HG03457 (cell line): ENCODE measurements at regions not wholly inside any gene's neighbourhood (a gene's known extent, or its start where the extent isn't known, plus 50 kb on each side); places are given as distances from the start of the nearest gene placed in this dataset.

Experiments used
- ATAC-seq: cut with Tn5 transposase; IDR thresholded peaks from one replicate; pipeline ENCODE4 v1.9.1; 2021; ENCODE audit warnings: moderate number of reproducible peaks; ENCODE audit not compliant: unreplicated experiment

DNA sequence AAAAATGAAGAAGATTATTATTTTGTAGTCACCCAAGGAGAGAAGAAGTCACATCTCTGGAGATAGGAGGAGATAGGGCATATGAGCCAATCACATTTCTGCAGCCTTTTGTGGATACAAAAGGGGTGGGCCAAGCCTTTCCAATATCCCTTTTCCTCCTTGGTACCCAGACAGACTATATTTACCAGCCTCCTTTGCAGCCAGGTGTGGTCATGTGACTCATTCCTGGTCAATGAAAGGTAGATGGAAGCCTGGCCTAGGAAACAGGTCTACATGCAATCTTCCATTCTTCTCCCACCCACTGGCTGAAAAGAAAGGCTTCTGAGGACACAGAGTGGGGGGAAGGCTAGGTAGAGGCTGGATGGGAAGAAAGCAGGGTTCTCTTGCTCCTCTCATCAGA lies 58.1 kb upstream of the ERG start:
- ATAC-seq, result no peak

DNA sequence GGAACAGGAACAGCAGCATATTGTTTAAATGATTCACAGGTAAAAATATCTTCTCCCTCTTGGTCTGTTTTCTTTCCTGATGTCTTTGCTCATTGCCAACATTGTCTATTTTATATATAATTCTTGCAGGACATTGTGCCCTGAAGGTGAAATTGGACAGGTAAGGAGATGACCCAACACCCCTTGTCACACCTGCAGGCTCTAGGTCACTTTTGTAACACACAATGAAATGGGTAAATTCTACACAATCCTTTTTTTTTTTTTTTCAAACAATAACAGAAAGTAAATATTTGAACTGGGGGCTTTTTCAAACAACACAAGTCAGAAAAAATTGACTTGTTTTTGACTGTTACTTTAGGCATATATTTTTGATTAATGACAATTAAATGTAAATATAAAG lies 62.9 kb upstream of the ERG start:
- ATAC-seq, result no peak

DNA sequence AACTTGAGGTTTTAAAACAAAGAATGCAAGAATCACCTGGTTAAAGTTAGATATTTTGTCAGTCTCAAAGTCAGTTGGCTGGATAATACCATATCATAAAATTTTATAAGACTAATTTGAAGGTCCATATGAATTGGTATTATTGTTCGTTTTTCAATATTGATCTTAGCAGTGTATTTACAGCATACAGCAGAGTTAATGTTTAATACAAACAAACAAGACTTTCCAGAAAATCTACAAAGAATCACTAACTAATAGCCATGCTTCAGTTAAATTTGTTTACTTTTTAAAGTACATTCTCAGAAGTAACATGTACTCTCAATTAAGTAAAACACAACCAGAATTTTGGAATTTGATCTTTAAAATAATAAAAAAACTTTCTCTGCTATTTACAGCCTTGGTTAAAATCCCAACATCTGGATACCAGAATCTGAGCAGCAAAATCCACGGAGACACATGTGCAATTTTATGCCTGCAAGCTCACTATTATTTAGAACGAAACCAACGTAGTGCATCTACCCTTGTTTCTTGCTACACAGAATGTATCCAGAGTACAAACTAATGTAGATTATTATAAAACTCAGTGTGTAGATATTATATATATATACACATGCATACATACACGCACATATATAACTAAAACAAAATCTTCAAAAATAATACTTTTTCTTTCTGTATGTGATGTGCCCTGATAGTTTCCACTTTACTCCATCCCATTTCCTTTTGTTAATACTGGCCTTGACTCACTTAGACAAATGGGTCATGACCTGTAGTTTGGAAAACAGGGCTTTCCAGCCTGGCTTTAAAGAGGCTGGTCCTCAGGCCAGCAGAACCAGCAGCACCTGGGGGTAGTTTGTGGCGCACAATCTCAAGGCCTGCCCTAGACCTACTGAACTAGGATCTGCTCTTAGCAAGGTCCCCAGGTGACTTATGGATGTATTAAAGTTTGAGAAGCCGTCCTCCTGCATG lies 63.6 kb upstream of the ERG start:
- ATAC-seq, result no peak

DNA sequence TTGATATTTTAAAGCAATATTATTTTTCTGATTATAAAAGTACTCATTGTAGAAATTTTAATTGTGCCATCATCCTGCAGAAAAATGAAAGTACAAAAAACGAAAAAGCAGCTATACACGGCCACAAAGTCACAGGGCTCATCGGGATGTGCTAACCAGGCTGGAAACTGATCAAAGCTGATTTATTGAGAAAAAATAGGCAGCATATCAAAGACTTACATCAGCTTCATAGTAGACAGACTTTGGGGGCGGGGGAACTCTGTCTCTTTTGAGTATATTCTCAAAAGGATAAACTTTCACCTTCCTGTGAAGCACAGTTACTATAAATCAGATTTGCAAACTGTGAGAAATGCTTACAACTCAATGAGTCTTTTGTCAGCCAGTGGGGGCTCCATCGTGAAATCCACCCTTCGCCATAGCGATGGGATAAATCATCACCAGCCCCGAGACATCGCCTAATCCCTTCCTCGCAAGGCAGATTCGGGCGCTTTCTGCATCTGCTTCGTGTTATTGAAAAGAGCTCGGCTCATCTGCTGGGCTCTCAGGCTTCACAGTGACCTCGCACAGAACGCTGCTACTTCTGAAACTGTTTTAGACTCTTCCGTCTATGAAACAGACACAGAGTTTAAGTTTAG lies 69.2 kb upstream of the ERG start:
- no peak for ATAC-seq

DNA sequence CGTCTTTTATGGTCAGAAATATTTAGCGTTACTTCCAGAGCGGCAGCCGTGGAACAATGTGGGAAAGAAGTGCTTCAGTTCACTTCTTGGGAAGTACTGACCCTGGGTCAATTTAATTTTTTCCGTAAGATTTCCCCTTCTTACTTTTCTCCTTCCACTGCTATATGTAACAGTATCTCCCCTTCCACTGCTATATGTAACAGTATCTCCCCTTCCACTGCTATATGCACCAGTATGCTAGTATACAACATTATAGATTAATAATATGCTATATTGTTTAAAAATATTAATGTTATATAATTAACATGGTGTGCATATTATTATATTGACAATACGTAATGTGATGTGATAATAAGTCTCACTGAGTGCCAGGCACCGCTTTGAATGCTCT lies 69.7 kb upstream of the ERG start:
- no peak for ATAC-seq

DNA sequence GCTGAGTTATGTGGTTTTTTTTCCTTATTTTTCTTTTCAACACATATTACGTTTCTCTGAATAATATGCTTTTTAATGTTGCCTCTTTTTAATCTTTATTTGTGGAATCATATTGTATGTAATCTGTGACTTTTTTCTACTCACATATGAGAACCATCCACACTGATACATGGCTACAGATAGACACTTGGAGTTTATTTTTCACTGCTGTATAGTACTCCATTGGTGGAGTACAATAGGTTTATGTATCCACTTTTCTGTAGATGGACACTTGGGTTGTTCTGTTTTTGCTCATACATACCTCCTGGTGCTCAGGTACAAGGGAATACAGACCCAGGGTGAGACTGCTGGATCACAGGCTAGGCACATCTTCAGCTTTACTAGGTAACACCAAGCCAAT lies 71.5 kb upstream of the ERG start:
- no peak for ATAC-seq

DNA sequence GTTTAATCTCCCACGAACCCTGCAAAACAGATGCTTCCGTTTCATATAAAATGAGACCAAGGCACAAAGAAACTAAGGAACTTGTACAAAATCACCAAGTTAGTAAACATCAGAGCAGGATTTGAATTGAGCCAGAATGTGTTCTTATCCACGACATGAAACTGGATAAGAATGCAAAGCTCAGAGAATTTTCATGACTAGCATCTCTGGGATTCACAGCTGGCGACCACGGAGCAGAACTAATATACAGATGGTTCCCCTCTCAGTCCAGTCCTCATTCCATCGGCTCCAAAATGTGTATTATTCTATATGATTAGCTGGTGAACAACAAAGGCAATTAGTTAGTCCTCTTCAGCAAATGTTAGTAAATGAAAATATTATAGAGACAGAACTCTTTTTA lies 72.3 kb upstream of the ERG start:
- ATAC-seq, result no peak

DNA sequence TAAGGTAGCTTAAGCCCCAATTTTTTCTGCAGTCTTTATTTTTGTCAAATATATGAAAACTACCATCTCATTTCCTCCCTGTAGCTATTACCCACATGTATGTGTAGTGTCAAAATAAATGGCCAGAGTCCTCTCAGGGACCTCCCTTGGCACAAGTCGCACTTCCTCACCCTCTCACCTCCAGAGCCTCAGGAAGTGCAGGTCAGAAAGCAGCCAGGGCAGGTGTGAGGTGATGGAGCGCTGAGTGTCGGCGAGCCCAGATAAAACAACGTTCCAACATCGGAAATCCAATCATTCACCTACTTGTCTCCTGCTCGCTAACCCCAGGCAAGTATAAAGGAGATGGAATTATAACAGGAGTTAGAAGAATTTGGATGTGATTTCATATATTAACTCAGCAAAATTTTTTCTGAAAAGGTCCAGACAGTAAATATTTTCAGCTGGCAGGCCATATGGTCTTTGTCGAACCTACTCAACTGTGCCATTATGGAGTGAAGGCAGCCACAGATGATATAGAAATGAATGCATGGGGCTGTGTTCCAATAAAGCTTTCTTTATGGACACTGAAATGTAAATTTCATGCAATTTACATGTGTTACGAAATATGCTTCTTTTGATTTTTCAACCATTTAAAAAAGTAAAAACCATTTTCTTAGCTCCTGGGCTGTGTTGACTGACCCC lies 76.8 kb upstream of the ERG start:
- ATAC-seq, result no peak

DNA sequence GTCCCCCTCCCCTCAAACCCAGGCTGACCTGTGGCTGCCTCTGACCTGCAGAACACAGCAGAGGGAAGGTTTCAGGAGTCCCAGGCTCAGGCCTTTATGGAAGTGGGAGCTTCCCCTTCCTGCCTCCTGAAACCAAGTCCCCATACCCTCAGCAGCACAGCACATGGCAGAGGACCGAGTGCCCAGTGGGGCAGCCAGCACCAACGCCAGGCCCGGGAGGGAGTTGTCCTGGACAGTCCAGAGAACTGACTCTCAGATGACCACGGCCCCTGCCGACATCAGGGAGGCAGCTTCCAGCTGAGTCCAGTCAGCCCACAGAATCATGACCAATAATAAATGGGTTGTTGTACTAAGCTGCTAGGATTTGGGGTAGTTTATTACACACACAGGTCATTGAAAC lies 79.6 kb upstream of the ERG start:
- ATAC-seq, result no peak

DNA sequence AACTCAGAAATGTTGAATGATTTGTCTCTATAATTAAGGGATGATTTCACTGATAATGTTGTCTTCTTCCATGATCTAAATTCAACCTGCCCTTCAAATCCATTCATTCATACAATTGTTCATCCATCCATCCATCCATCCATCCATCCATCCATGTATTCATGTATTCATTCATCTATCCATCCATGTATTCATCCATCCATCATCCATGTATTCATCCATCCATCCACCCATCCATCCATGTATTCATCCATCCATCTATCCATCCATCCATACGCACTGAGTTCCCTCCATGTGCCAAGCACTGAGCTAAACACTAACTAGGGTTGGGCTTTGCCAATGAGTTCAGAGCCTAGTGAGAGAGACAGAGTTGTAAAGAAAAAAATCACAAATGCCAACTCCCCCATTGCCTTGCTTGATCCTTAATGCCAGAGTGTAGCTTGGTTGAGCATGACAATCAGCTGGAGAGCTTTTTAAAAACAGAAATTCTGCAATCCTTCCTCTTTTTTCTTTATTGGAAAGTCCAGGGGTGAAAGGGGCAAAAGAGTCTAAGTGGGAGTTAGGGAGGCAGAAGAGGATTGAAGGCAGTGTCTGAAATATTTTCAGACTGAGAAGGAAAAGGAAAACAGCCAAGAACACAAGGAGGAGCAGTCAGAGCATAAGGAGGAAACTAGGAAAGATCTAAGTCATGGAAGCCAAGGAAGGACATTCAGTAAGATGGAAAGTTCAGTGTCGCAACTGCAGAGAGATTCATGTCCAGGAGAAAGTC lies 92.4 kb upstream of the ERG start:
- no peak for ATAC-seq

DNA sequence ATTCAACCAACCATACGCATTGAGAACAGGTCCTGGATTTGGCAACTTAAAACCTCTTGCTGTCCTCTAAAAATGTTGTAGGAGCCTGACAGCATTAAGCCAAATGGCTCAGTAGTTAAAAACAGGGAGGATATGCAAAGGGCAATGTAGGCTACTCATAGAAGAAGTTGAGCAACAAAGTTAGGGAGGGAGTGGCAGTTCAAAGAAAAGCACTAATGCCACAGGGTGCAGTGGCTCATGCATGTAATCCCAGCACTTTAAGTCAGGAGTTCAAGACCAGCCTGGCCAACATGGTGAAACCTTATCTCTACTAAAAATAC lies 92.9 kb upstream of the ERG start:
- ATAC-seq, result no peak

DNA sequence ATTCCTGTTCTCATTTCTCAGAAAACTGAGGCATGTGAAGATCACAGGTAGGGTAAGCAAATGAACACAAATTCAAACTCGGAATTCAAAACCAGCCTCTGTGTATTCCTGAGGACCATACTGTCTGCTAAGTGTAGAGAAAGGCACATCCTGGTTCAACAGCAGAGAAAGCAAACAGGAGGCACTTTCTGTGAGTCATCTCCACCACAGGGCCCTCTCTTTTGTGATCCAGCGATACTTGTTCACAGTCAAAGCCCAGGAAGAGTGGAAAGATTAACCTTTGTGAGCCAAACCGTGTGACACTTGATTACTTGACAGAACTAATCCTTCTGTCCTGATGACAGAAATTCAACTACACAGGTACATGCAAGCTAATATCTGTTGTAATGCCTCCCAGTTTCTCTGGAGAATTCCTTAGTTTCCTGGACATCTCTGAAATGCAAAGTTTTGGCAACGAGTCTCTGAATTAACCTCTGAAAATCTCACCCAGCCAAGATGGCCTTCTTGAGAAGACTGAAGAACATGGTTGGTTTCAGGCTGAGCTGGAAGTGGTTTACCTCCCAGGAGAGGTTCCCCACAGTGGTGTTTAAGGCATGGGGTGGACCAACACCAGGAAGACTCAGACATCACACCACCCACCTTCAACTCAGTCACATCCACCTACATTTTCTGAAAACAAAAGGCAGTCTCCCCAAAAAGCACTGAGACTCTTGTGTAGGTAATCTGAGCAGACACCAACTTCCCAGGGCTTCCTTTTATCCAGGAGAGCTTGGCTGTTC lies 98.2 kb upstream of the ERG start:
- no peak for ATAC-seq

DNA sequence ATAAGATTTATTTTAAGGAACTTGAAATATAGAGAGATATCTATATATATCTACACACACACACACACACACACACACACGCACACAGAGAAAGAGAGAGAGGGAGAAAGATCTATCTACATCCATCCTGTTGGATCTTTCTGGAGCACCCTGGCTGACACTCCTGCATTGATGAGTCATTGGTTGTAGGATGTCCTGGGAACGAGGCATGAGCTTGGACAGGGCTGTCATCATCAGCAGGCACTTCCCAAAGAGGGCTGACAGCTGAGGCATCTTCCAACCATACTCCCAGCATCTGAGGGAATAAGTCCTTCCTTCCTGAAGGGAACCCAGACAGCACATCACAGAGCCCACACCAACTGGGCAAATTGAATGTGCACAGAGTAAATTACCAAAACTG lies 99.1 kb upstream of the ERG start:
- no peak for ATAC-seq

DNA sequence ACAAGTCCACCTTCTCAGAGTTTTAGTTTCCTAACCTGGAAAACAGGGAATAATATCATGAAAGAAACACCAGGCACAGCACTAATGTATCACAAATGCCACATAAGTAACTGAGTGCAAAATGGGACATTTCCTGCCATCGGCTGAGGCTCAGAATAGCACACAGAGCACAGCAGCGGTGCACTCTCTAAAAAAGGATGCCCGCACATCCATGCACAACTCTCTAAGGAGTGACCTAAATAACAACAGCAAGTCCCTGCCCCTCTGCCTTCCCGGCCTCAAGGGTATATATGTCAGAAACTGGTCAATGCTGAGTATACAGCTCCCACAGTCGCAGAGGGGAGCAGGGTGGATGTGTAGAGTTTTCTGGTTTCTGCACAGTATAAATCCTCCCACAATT lies 100.1 kb upstream of the ERG start:
- ATAC-seq, result no peak

DNA sequence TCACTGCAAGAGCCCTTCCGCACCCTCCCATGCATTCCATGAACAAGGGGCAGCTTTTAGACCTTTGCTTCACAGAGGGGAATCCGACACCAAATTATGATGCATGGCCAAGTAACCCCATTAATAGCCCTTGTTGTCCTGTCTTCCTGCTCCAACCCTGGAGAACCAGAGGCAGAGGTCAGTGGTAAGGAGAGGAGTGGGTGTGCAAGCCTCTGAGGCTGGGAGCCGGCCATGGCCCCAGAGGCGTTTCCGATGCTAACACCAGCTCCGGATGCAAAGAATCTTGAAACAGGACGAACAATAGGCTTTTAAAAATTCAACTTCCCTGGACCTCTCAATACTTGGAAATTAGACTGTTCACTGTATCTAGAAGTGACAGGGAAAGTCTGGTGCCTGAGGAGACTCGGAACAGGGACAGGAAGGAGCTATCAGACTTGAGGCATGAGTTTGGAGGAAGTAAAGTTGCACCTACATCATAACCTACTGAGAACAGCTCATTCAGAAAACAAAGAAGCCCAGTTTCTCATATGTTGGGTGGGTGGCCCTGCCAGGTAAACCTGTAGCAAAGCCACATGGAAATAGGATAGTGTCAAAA lies 101.2 kb upstream of the ERG start:
- ATAC-seq, result no peak

DNA sequence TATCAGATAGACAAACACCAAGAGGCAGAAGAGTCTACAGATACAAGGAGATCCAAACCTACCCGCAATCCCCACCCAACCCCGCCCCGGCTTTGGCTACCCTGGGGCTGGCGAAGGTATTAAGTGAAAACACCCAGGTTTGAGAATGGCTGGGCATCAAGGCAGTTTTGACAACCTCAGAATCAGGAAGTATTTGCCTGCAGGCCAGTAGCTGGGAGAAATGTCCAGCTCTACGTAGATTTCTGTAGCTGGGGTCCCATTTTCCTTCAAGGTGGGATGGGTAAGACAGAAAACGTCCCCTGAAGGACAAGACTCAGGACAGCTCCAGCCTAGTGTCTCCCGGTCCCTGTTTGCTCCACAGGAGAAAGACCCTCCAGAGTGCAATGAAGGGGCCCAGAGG lies 101.8 kb upstream of the ERG start:
- no peak for ATAC-seq

DNA sequence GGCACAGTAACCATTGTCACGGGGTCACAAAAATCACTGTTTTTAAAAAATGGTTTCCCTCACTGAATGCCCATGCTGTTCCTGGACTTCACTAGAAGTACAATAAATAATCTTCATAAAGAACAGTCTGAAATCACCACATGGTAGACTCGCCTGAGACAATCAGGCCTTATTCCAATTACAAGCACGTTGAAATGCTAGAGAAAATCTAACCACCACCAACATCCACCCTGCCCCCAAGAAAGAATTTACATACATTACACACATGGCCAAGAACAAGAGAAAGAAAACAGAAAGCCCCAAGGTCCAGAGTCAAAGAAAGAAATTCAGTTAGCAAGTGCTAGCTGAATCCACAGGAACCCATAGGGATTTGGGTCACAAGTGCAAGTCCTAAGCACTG lies 107.0 kb upstream of the ERG start:
- ATAC-seq, result no peak

DNA sequence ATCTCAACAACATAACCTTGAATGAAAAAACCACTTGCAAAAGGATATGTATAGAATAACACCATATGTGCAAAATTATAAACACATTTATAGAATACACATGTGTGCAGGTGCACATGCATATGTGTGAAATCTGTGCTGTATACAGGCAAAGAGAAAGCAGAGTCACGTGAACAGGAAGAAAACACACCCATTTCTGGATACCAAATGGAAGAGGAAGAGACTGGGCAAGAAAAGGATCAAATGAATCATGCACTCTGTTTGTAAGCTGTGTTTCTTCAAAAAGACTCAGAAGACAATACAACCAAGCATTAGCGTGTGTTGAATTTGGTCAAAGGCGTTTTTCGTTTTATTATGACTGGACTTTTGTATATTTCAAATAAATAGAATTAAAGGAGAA lies 111.3 kb upstream of the ERG start:
- ATAC-seq, result no peak

DNA sequence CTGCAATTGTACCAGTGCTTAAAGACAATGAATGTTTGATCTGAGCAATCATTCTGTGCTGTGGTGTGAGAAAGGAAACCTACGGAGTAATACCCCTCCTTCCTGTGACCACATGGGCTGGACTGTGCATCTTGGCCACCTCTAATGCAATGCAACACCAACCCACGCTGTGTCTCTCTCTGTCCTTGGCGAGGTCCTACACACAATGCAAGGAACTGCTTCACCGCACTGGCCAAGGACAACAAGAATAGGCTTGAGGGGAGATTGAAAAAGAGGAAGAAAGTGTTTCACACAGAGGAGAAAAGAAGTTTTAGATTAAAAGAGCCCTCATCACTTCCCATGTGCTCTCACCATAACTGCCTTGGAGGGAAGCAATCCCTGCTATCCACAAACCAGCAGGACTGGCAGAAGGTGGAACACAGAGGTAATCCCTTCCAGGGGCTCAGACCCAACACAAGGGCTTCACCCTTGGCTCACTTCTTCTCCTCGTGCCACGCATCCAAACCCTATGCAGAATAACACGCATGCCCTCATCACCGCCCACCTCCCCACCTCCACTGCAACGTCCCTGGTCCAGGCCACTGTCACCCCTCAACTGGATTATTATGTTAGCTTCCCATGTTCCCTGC lies 112.5 kb upstream of the ERG start:
- ATAC-seq, result no peak

DNA sequence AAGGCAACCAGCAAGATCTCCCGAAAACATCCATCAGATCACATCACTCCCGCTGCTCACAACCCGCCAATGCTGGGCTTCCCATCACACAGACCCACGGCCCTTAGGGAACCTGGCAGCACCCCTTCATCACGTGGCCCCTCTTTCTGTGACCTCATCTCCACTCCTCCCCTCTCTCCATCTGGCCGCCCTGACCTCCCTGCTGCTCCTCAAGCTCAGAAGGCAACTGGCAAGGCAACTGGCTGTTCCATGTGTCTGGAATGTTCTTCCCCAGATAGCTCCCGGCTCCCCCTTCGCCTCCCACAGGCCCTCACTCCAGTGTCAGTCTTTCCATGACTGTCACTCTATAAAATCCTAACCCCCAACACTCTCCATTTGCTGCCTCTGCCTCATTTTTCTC lies 113.0 kb upstream of the ERG start:
- ATAC-seq, result no peak
